WI38 (cell line): ENCODE measurements at regions not wholly inside any gene's neighbourhood (a gene's known extent, or its start where the extent isn't known, plus 50 kb on each side); places are given as distances from the start of the nearest gene placed in this dataset.

ENCODE experiments used
- H3K4me3 ChIP-seq: 2 replicates; pipeline ENCODE4 v1.5.1; 2011; ENCODE audit warnings: low read depth, mild to moderate bottlenecking, control low read depth, low read length
- TF ChIP-seq, protein P1 (sequence below): IDR thresholded peaks from 2 replicates; pipeline ENCODE4 v1.5.1; 2012; ENCODE audit warnings: low read depth, mild to moderate bottlenecking, control low read depth, low read length

- TF ChIP-seq, protein P1, sequence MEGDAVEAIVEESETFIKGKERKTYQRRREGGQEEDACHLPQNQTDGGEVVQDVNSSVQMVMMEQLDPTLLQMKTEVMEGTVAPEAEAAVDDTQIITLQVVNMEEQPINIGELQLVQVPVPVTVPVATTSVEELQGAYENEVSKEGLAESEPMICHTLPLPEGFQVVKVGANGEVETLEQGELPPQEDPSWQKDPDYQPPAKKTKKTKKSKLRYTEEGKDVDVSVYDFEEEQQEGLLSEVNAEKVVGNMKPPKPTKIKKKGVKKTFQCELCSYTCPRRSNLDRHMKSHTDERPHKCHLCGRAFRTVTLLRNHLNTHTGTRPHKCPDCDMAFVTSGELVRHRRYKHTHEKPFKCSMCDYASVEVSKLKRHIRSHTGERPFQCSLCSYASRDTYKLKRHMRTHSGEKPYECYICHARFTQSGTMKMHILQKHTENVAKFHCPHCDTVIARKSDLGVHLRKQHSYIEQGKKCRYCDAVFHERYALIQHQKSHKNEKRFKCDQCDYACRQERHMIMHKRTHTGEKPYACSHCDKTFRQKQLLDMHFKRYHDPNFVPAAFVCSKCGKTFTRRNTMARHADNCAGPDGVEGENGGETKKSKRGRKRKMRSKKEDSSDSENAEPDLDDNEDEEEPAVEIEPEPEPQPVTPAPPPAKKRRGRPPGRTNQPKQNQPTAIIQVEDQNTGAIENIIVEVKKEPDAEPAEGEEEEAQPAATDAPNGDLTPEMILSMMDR = no peak
- no peak overlapping the region for H3K4me3 ChIP-seq
These were observed 286.5 kb upstream of the ERCC4 start for GRCh38 chr16:13633391-13633861.

DNA sequence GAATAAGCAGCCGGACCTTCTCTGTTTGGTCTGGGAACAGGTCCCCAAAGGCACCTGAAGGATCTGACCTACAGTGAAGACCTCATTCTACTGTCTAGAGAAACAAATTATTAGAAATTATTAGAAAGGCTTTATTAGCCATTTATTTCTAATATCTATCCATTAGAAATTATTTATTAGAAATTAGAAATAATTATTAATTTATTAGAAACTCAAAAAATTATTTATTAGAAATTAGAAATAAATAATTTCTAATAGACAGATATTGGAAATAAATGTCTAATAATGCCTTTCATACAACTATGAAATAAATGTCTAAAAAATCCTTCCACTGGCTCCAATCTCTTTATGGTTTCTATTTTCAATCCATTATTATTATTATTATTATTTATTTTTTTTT is 285.7 kb upstream of the ERCC4 start:
- no peak overlapping the region for H3K4me3 ChIP-seq
- TF ChIP-seq, protein P1 = no peak

DNA sequence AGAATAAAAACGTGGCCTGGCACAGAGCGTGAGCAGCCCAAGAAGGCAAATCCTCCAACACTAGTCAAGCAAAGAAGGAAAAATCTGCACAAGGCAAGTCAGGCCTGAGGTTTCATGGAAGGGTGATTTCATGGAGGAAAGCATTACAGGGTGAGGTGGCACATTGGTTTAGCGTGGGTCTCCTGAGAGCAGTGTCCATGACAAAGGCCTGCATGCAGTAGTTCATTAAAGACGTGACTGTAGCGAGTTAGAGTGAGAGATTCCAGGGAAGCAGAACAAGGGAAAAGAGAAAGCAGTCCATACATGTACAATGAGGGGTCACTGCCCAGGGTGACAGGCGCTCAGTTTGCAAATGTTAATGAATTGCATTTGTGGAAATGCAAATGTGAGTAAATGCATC is 285.0 kb upstream of the ERCC4 start:
- no peak overlapping the region for H3K4me3 ChIP-seq
- TF ChIP-seq, protein P1 = no peak

DNA sequence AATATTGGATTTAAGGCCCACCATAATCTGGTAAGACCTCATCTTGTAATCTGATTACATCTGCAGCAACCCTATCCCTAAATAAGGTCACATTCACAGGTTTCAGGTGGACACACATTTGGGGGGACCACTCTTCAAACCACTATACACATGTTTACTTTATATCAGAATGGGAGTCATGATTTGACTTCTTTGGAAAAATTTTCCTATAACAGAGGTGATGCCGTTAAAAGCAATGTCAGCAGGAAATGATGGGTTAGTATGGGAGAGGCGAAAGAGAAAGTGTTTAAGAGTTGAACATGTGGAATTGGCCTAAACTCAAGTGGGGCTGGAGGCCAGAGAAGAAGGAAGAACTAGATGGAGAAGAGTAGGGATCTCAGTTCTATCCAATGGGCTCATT is 281.7 kb upstream of the ERCC4 start:
- H3K4me3 ChIP-seq = no peak overlapping the region
- TF ChIP-seq, protein P1 = no peak

- TF ChIP-seq, protein P1 = no peak
- no peak overlapping the region for H3K4me3 ChIP-seq
These were observed 276.5 kb upstream of the ERCC4 start for GRCh38 chr16:13643412-13643811.

- H3K4me3 ChIP-seq = no peak overlapping the region
- TF ChIP-seq, protein P1 = no peak
These were observed 274.2 kb upstream of the ERCC4 start for GRCh38 chr16:13645601-13646245.

DNA sequence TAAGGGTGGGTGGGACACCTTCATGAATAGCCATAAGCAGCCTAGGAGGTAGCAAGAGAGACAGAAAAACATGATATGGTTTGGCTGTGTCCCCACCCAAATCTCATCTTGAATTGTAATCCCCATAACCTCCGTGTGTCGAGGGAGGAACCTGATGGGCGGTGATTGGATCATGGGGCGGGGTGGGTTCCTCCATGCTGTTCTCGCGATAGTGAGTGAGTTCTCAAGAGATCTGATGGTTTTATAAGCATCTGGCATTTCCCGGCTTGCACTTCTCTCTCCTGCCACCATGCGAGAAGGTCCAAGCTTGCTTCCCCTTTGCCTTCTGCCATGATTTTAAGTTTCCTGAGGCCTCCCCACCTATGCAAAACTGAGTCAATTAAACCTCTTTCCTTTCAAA is 259.1 kb upstream of the ERCC4 start:
- H3K4me3 ChIP-seq = no peak overlapping the region
- TF ChIP-seq, protein P1 = no peak
